Activated T-cell treated with anti-CD3 and anti-CD28 coated beads, Interleukin-2, amount 50 U/mL, for 4 hours (primary cell): ENCODE measurements at regions not wholly inside any gene's neighbourhood (a gene's known extent, or its start where the extent isn't known, plus 50 kb on each side); places are given as distances from the start of the nearest gene placed in this dataset.
"Not testable (repeated sequence)": the region's sequence is repeated elsewhere in the genome, so short reads cannot be mapped to it uniquely, and the experiment has no call there.

Experiments used
- ATAC-seq, 2 donors: fragments of 200-7000 bp; cut with Tn5 transposase; one replicate each; pipeline ENCODE4 v1.10.0; 2021
- DNase-seq: peaks from one replicate; pipeline ENCODE4 v3.0.0-alpha.2; 2020
- H3K27me3 Mint-ChIP-seq: one replicate; pipeline ENCODE4 v1.8.0; 2021; ENCODE audit warnings: low read depth, mixed read lengths
- H3K36me3 Mint-ChIP-seq: one replicate; pipeline ENCODE4 v1.8.0; 2022; ENCODE audit warnings: mixed read lengths; ENCODE audit not compliant: insufficient read depth
- H3K4me1 Mint-ChIP-seq: one replicate; pipeline ENCODE4 v1.8.0; 2021; ENCODE audit warnings: low read depth, mixed read lengths
- H3K4me3 Mint-ChIP-seq: one replicate; pipeline ENCODE4 v1.8.0; 2021; ENCODE audit warnings: mild to moderate bottlenecking, moderate library complexity, mixed read lengths
- H3K9me3 Mint-ChIP-seq: one replicate; pipeline ENCODE4 v1.8.0; 2021; ENCODE audit warnings: mixed read lengths

- not testable (repeated sequence) for H3K4me3 Mint-ChIP-seq, H3K4me1 Mint-ChIP-seq, DNase-seq, ATAC-seq, H3K27me3 Mint-ChIP-seq, H3K9me3 Mint-ChIP-seq, H3K36me3 Mint-ChIP-seq
Measured at GRCh38 chrX:81987217-81987616, 785.3 kb downstream of the SH3BGRL start.

- no peak for DNase-seq
- Mint-ChIP-seq H3K27me3 (no peaks in the 10 kb centered on the region), H3K4me1 (no peaks in the 10 kb centered on the region), H3K36me3 (no peaks in the 10 kb centered on the region), H3K9me3 (peaks cover 11% of the 10 kb centered on the region), H3K4me3 (no peak overlapping the region)
- ATAC-seq: no peak
Measured at GRCh38 chrX:81996166-81996565, 794.3 kb downstream of the SH3BGRL start.

GRCh38 chrX:82029571-82030218 is 827.8 kb downstream of the SH3BGRL start:
- H3K9me3 Mint-ChIP-seq: no peaks in the 10 kb centered on the region
- DNase-seq: no peak
- ATAC-seq: no peak
- no peaks in the 10 kb centered on the region for H3K27me3 Mint-ChIP-seq
- H3K36me3 Mint-ChIP-seq: no peaks in the 10 kb centered on the region
- H3K4me1 Mint-ChIP-seq: no peaks in the 10 kb centered on the region
- no peak overlapping the region for H3K4me3 Mint-ChIP-seq

GRCh38 chrX:82031250-82031649 is 829.3 kb downstream of the SH3BGRL start:
- no peaks in the 10 kb centered on the region for H3K27me3 Mint-ChIP-seq
- H3K36me3 Mint-ChIP-seq: no peaks in the 10 kb centered on the region
- no peak overlapping the region for H3K4me3 Mint-ChIP-seq
- no peak for DNase-seq
- ATAC-seq: no peak
- no peaks in the 10 kb centered on the region for H3K4me1 Mint-ChIP-seq
- H3K9me3 Mint-ChIP-seq: no peaks in the 10 kb centered on the region

GRCh38 chrX:82038793-82039192 is 836.9 kb downstream of the SH3BGRL start:
- Mint-ChIP-seq H3K36me3 (no peaks in the 10 kb centered on the region), H3K4me1 (no peaks in the 10 kb centered on the region), H3K9me3 (peaks cover 3% of the 10 kb centered on the region), H3K4me3 (no peak overlapping the region), H3K27me3 (no peaks in the 10 kb centered on the region)
- DNase-seq (no peak), ATAC-seq (no peak)

GRCh38 chrX:82041034-82041433 is 839.1 kb downstream of the SH3BGRL start:
- Mint-ChIP-seq H3K4me3 (no peak overlapping the region), H3K4me1 (no peaks in the 10 kb centered on the region), H3K9me3 (peaks cover 3% of the 10 kb centered on the region), H3K27me3 (no peaks in the 10 kb centered on the region), H3K36me3 (no peaks in the 10 kb centered on the region)
- DNase-seq (no peak), ATAC-seq (no peak)

GRCh38 chrX:82058728-82059127 is 856.8 kb downstream of the SH3BGRL start:
- Mint-ChIP-seq H3K9me3 (no peaks in the 10 kb centered on the region), H3K36me3 (no peaks in the 10 kb centered on the region), H3K4me3 (no peak overlapping the region), H3K4me1 (no peaks in the 10 kb centered on the region), H3K27me3 (no peaks in the 10 kb centered on the region)
- DNase-seq (no peak), ATAC-seq (no peak)

GRCh38 chrX:82070948-82071347 is 869.0 kb downstream of the SH3BGRL start:
- H3K4me3 Mint-ChIP-seq: no peak overlapping the region

GRCh38 chrX:82081027-82081426 is 879.1 kb downstream of the SH3BGRL start:
- H3K4me3 Mint-ChIP-seq: no peak overlapping the region
- H3K36me3 Mint-ChIP-seq: no peaks in the 10 kb centered on the region
- no peaks in the 10 kb centered on the region for H3K9me3 Mint-ChIP-seq
- no peaks in the 10 kb centered on the region for H3K27me3 Mint-ChIP-seq
- no peaks in the 10 kb centered on the region for H3K4me1 Mint-ChIP-seq
- no peak for DNase-seq
- ATAC-seq: no peak

More at GRCh38 chrX:82070948-82071347, 869.0 kb downstream of the SH3BGRL start:
- DNase-seq (no peak), ATAC-seq (no peak)
- Mint-ChIP-seq H3K9me3 (no peaks in the 10 kb centered on the region), H3K27me3 (no peaks in the 10 kb centered on the region), H3K4me1 (no peaks in the 10 kb centered on the region), H3K36me3 (no peaks in the 10 kb centered on the region)

- Mint-ChIP-seq H3K4me3 (no peak overlapping the region), H3K27me3 (no peaks in the 10 kb centered on the region), H3K36me3 (no peaks in the 10 kb centered on the region), H3K9me3 (no peaks in the 10 kb centered on the region), H3K4me1 (peaks cover 22% of the 10 kb centered on the region)
- ATAC-seq: no peak
- no peak for DNase-seq
Measured at GRCh38 chrX:82087699-82088098, 885.8 kb downstream of the SH3BGRL start.

- no peaks in the 10 kb centered on the region for H3K27me3 Mint-ChIP-seq
- no peak overlapping the region for H3K4me3 Mint-ChIP-seq
- H3K9me3 Mint-ChIP-seq: no peaks in the 10 kb centered on the region
- peaks cover 21% of the 10 kb centered on the region for H3K4me1 Mint-ChIP-seq
- DNase-seq: no peak
- no peak for ATAC-seq
- no peaks in the 10 kb centered on the region for H3K36me3 Mint-ChIP-seq
Measured at GRCh38 chrX:82092307-82092706, 890.4 kb downstream of the SH3BGRL start.

GRCh38 chrX:82125103-82125502 is 923.2 kb downstream of the SH3BGRL start:
- DNase-seq (no peak), ATAC-seq (no peak)
- Mint-ChIP-seq H3K4me3 (no peak overlapping the region), H3K27me3 (no peaks in the 10 kb centered on the region), H3K9me3 (no peaks in the 10 kb centered on the region), H3K36me3 (no peaks in the 10 kb centered on the region), H3K4me1 (peaks cover 8% of the 10 kb centered on the region)

- peaks cover under 1% of the 10 kb centered on the region for H3K9me3 Mint-ChIP-seq
- ATAC-seq (peak in 1 of 2 donors; percentile 54), DNase-seq (no peak)
- no peak overlapping the region for H3K4me3 Mint-ChIP-seq
- H3K36me3 Mint-ChIP-seq: no peaks in the 10 kb centered on the region
- H3K4me1 Mint-ChIP-seq: peaks cover 8% of the 10 kb centered on the region
- no peaks in the 10 kb centered on the region for H3K27me3 Mint-ChIP-seq
Measured at GRCh38 chrX:82127228-82128123, 925.6 kb downstream of the SH3BGRL start.

- no peaks in the 10 kb centered on the region for H3K36me3 Mint-ChIP-seq
- no peak for ATAC-seq
Measured at GRCh38 chrX:82134378-82134777, 932.5 kb downstream of the SH3BGRL start.

GRCh38 chrX:82141942-82142341 is 940.0 kb downstream of the SH3BGRL start:
- DNase-seq (no peak), ATAC-seq (no peak)
- H3K27me3 Mint-ChIP-seq: no peaks in the 10 kb centered on the region
- no peaks in the 10 kb centered on the region for H3K36me3 Mint-ChIP-seq
- H3K4me1 Mint-ChIP-seq: peaks cover 19% of the 10 kb centered on the region
- peaks cover 13% of the 10 kb centered on the region for H3K9me3 Mint-ChIP-seq
- no peak overlapping the region for H3K4me3 Mint-ChIP-seq

More at GRCh38 chrX:82134378-82134777, 932.5 kb downstream of the SH3BGRL start:
- Mint-ChIP-seq H3K27me3 (no peaks in the 10 kb centered on the region), H3K9me3 (peaks cover 12% of the 10 kb centered on the region), H3K4me1 (no peaks in the 10 kb centered on the region), H3K4me3 (no peak overlapping the region)
- no peak for DNase-seq
